Femur (tissue), 1 donor: ENCODE measurements at regions not wholly inside any gene's neighbourhood (a gene's known extent, or its start where the extent isn't known, plus 50 kb on each side); places are given as distances from the start of the nearest gene placed in this dataset.
A peak's percentile ranks its signal among the peaks of the same experiment; 100 is the strongest.

Experiments used
- DNase-seq: peaks from one replicate; pipeline ENCODE4 v3.0.0-alpha.2; 2017

DNA sequence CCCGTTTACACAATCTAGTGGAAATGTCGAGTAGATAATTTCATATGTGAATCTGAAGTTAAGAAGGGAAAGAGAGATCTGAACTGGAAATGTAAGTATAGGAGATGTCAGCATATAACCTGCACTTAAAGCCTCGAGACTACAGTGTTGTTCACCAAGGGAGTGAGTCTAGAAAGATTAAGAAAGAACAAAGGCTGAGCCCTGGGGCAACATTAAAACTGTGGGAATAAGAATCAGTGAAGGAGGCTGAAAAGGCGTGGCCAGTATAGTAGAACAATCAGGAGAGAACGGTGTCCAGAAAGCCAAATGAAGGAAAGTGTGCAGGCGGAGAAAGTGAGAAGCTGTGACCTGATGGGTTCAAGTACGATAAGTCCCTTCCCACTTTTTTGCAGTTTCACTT lies 118.8 kb upstream of the TENM3 start:
- no peak for DNase-seq

GRCh38 chr4:182126096-182126495 lies 117.1 kb upstream of the TENM3 start:
- no peak for DNase-seq

GRCh38 chr4:182126603-182127002 lies 116.6 kb upstream of the TENM3 start:
- no peak for DNase-seq

DNA sequence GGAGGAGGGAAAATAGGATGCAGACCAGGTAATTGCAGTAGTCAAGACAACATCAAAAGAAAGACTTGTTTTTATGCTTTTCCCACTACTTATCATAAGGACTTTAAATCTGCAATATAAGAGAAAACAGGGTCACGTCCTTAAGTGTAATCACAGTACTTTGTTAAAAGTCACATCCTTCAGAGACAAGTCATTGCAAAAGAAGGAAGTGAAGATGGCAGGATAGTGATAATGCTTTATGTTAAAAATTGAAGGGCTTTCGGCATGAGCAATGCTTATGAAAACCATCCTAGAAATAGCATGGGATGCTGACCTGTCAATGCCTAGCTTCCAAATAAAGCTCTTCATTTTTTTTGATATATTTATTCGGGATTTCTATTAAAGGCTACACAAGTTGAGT lies 110.2 kb upstream of the TENM3 start:
- DNase-seq = no peak

- DNase-seq = no peak
Observed at GRCh38 chr4:182134261-182134660, 108.9 kb upstream of the TENM3 start.

GRCh38 chr4:182136201-182136600 lies 107.0 kb upstream of the TENM3 start:
- no peak for DNase-seq

DNA sequence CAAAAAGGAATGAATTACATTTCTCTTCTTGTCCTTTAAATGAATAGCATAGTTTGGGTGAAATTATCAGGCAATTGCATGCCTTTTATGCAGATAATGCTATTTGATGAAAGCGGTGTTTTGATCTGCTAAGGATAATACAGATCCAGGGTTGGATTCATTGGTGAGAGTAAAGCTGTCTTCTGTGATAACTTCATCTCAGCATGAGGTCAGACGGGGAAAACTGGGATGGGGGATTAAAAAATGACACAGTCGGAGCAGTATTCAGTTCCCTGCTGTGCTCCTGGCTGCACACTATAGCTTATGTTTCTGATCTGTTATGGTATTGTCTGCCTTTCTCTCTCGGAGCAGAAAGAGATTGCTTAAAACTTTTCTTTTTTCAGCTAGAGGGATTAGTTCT lies 105.9 kb upstream of the TENM3 start:
- DNase-seq = no peak

DNA sequence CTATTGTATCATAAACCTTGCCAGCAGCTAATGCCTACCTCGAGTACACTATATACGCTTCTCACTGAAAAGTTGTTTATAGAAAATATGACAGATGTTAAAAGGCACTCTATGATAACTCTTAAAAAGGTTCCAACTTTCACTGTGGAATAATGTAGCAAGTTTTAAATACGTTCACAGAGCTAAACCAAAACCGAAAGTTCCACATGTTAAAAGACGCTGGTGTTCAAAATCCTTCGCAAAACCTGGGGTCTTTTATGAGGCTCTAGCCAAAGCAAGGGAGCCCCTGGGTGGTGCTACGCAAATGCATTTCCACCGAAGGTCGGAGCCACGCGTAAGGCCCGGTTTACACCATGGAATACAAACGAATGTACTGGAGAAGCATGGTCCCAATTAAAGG lies 103.7 kb upstream of the TENM3 start:
- no peak for DNase-seq

DNA sequence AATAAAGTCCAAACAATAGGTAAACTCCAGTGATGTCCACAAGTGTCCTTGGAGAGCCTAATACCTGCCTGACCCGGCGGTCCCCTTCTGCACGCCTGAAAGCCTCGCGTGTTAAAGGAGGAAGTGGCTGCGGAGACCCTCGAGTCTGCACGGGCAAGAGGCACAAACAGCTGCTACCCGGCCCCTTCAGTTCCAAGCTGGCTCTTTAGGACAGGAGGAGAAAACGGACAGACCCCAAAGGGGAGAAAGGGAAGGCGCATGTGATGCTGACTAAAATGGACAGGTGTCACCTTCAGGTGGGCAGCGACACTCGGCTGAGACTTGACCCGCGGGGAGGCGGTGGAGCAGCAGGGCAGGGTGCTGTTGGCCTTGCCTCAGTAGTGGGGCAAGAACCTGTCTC lies 102.7 kb upstream of the TENM3 start:
- DNase-seq = peak; percentile 19

GRCh38 chr4:182141061-182141460 lies 102.1 kb upstream of the TENM3 start:
- peak; percentile 39 for DNase-seq

- DNase-seq = peak; percentile 83
Observed at GRCh38 chr4:182142176-182143085, 100.8 kb upstream of the TENM3 start.

DNA sequence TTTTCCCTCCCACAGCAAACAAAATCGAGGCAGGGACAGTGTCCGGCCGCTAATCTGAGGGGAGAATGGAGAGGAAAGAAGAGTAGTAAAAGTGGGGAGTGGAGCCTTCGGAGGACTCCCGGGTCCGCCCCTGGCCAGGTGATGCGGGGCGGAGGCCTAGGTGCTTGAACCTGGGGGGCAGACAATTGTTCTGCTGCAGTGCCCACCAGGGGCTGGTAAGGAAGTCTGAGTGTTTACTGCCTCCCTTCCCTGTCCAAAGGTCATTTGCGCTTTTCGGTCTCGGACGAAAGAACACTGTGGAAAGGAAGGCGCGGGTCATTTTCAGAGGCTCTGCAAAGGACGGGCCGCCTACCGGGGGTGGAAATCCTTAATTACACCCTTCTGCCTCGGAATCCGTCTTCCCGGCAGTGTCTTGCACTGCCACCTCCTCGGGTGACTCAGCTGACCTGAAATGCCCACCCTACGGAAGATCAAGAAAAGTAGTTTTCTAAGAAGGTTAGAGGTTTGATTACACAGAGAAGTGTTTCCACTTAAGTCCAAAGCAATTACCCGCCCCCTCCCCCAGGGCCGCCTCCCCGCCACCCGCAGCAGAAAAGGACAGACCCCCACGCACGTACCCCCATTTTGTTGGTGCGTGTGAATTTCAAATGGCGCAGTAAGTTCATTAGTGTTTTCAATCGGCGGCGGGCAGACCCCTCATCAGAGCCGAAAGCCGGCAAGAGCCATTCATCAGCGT lies 99.9 kb upstream of the TENM3 start:
- peak; percentile 64 for DNase-seq

DNA sequence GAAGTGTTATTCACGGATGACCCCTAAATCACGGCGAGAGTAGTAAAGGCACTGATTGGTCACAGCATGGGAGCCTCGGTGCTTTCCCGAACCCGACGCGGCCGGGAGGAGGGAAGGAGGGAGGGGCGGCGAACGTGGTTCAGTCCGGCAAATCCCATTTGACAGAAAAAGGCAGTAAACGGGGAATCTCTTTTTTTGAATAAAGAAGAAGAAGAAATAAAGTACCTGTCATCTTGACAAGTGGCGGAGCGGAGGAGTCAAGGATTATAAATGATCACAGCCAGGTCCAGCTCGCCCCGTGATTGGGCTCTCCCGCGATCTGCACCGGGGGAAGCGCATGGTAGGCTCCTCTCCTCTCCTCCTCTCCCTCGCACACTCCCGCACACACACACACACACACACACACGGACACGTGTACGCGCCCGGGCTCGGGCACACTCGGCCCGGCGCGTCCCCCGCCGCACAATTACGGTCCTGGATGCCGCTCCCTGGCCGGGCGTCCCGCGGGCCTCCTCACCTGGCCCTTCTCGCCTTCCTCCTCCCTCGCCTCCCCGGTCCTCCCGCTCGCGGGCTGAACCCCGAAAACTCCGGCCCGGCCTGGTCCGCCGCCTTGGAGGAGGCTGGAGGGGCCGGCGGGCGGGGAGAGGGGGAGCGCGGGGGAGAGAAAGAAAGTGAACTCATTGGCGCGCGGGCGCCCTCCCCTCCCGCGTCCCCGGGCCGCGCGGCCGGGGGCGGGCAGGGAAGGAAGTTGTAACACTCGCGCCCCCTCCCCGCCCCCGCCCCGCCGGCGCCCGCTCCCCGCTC lies 99.2 kb upstream of the TENM3 start:
- DNase-seq = peak; percentile 84

- peak; percentile 56 for DNase-seq
Observed at GRCh38 chr4:182144626-182145333, 98.4 kb upstream of the TENM3 start.

- DNase-seq = no peak
Observed at GRCh38 chr4:182145334-182145905, 97.8 kb upstream of the TENM3 start.

GRCh38 chr4:182147391-182147790 lies 95.8 kb upstream of the TENM3 start:
- no peak for DNase-seq

- no peak for DNase-seq
Observed at GRCh38 chr4:182150645-182151044, 92.6 kb upstream of the TENM3 start.

- DNase-seq = no peak
Observed at GRCh38 chr4:182155806-182156205, 87.4 kb upstream of the TENM3 start.

- no peak for DNase-seq
Observed at GRCh38 chr4:182163180-182163579, 80.0 kb upstream of the TENM3 start.

- DNase-seq = no peak
Observed at GRCh38 chr4:182169572-182169971, 73.6 kb upstream of the TENM3 start.

GRCh38 chr4:182169987-182170386 lies 73.2 kb upstream of the TENM3 start:
- no peak for DNase-seq

- DNase-seq = no peak
Observed at GRCh38 chr4:182170417-182170935, 72.7 kb upstream of the TENM3 start.
